OCI-LY3 (cell line): ENCODE measurements at regions not wholly inside any gene's neighbourhood (a gene's known extent, or its start where the extent isn't known, plus 50 kb on each side); places are given as distances from the start of the nearest gene placed in this dataset.

Experiments used
- EZH2phosphoT487 ChIP-seq: fragments of 200-600 bp; shearing (Covaris generic); IDR thresholded peaks from 2 replicates; pipeline ENCODE4 v1.6.1; 2018; ENCODE audit warnings: antibody characterized with exemption, mixed run types, low read depth
- TF ChIP-seq, protein P1 (sequence below): fragments of 200-600, 300-600 bp; sonication (generic); IDR thresholded peaks from 2 replicates; pipeline ENCODE4 v1.5.1; 2014; ENCODE audit warnings: antibody characterized with exemption, low read length, low read depth

DNA sequence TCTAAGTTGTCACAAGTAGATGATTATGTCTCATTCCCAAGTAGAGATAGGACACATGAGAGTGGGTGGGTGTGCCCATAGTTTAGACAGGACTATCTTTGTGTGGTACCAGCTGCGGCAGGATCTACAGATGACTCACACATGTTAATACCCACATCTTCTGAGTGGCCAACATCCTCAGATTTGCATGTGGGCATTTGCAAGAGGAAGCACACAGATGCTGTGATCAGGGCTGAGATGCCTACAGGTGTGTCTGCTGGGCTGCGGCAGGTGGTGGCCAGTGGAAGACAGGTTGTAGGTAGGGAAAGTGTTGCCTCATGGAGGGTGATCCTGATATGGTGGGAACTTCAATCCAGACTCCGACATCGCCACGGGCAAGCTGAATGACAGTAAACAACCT is 50.8 kb downstream of the UTRN start:
- TF ChIP-seq, protein P1, sequence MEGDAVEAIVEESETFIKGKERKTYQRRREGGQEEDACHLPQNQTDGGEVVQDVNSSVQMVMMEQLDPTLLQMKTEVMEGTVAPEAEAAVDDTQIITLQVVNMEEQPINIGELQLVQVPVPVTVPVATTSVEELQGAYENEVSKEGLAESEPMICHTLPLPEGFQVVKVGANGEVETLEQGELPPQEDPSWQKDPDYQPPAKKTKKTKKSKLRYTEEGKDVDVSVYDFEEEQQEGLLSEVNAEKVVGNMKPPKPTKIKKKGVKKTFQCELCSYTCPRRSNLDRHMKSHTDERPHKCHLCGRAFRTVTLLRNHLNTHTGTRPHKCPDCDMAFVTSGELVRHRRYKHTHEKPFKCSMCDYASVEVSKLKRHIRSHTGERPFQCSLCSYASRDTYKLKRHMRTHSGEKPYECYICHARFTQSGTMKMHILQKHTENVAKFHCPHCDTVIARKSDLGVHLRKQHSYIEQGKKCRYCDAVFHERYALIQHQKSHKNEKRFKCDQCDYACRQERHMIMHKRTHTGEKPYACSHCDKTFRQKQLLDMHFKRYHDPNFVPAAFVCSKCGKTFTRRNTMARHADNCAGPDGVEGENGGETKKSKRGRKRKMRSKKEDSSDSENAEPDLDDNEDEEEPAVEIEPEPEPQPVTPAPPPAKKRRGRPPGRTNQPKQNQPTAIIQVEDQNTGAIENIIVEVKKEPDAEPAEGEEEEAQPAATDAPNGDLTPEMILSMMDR: no peak
- TF ChIP-seq EZH2phosphoT487: no peak
